Naive thymus-derived CD8-positive, alpha-beta T cell (primary cell): ENCODE measurements at regions not wholly inside any gene's neighbourhood (a gene's known extent, or its start where the extent isn't known, plus 50 kb on each side); places are given as distances from the start of the nearest gene placed in this dataset.
"Not testable (repeated sequence)": the region's sequence is repeated elsewhere in the genome, so short reads cannot be mapped to it uniquely, and the experiment has no call there.

ENCODE experiments used
- ATAC-seq, 2 donors: fragments of 150-1000 bp; cut with Tn5 transposase in 1 of 2; sonication (Bioruptor Pico), chemical (Tn5 transposase) in 1 of 2; 1 replicate in 1 of 2; 2 replicates in 1 of 2; pipeline ENCODE4 v1.10.0; 2021; ENCODE audit warnings: mild to moderate bottlenecking in 2 of 2, moderate library complexity in 2 of 2
- POLR2A ChIA-PET: fragments of 350-600 bp; sonication (Branson Sonifier 250); formaldehyde crosslinking; loops from one replicate; lab custom pipeline; 2021; ENCODE audit warnings: antibody characterized with exemption; lab: Charles Lee
- DNase-seq, 10 donors: peaks; one replicate each; pipeline versions ENCODE4 v3.0.0 to v3.0.0-alpha.2; 2020 to 2022
- H3K27ac Mint-ChIP-seq, 10 donors: one replicate each; pipeline ENCODE4 v1.8.0; 2020 to 2022; ENCODE audit warnings: mild to moderate bottlenecking in 10 of 10, mixed read lengths in 10 of 10, moderate library complexity in 4 of 10, inconsistent platforms in 1 of 10
- H3K27me3 Mint-ChIP-seq, 5 donors: one replicate each; pipeline ENCODE4 v1.8.0; 2021 to 2022; ENCODE audit warnings: mixed read lengths in 5 of 5
- H3K36me3 Mint-ChIP-seq, 3 donors: one replicate each; pipeline ENCODE4 v1.8.0; 2020 to 2022; ENCODE audit warnings: mixed read lengths in 3 of 3, mild to moderate bottlenecking in 2 of 3, inconsistent platforms in 1 of 3
- H3K4me1 Mint-ChIP-seq, 4 donors: one replicate each; pipeline ENCODE4 v1.8.0; 2021 to 2022; ENCODE audit warnings: mixed read lengths in 4 of 4
- H3K4me3 Mint-ChIP-seq, 10 donors: one replicate each; pipeline ENCODE4 v1.8.0; 2020 to 2022; ENCODE audit warnings: mild to moderate bottlenecking in 10 of 10, mixed read lengths in 10 of 10, moderate library complexity in 6 of 10, inconsistent platforms in 1 of 10
- H3K9me3 Mint-ChIP-seq, 9 donors: one replicate each; pipeline ENCODE4 v1.8.0; 2020 to 2022; ENCODE audit warnings: mixed read lengths in 9 of 9, mild to moderate bottlenecking in 3 of 9, inconsistent platforms in 1 of 9, moderate library complexity in 1 of 9

- H3K36me3 Mint-ChIP-seq, result peaks cover 0 to 6% (median 0%) of the 10 kb centered on the region in 3 donors
- H3K27ac Mint-ChIP-seq, result no peak overlapping the region
- peaks cover 0 to 8% (median 0%) of the 10 kb centered on the region in 9 donors for H3K9me3 Mint-ChIP-seq
- H3K4me3 Mint-ChIP-seq, result no peak overlapping the region
- H3K27me3 Mint-ChIP-seq, result peaks cover 14 to 52% (median 31%) of the 10 kb centered on the region in 5 donors
- POLR2A ChIA-PET, result no interaction called here
- no peak for ATAC-seq
- DNase-seq, result no peak
- no peaks in the 10 kb centered on the region for H3K4me1 Mint-ChIP-seq
Observed at GRCh38 chr12:113559466-113559865, 87.8 kb upstream of the LHX5 start.

DNA sequence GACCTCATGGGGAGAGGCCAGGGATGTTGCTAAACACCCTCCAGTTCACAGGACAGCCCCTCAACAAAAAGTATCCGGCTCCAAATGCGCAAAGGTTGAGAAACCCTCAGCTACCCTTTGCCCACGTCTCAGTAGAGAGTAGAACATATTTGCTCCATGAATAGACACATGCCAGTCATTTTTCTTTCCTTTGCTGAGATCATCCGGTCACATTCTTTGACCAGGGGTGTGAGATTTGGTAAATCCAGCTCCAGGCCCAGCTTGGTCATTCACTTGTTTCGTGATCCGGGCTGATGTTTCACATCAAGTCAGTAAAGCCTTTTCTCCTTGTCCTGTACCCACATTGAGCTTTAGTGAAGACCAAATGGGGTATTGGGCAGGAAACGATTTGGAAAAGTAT, 83.6 kb upstream of the LHX5 start:
- DNase-seq (no peak), ATAC-seq (no peak)
- Mint-ChIP-seq H3K36me3 (peaks cover 0 to 6% (median 0%) of the 10 kb centered on the region in 3 donors), H3K4me1 (no peaks in the 10 kb centered on the region), H3K4me3 (no peak overlapping the region), H3K27ac (no peak overlapping the region), H3K9me3 (peaks cover 0 to 21% (median 8%) of the 10 kb centered on the region in 9 donors), H3K27me3 (peaks cover 10 to 57% (median 27%) of the 10 kb centered on the region in 5 donors)
- POLR2A ChIA-PET, result no interaction called here

GRCh38 chr12:113552760-113553159, 81.1 kb upstream of the LHX5 start:
- Mint-ChIP-seq H3K36me3 (peaks cover 0 to 15% (median 0%) of the 10 kb centered on the region in 3 donors), H3K4me1 (no peaks in the 10 kb centered on the region), H3K4me3 (no peak overlapping the region), H3K27me3 (peaks cover 11 to 56% (median 25%) of the 10 kb centered on the region in 5 donors), H3K27ac (no peak overlapping the region), H3K9me3 (peaks cover 3 to 42% (median 14%) of the 10 kb centered on the region in 9 donors)
- no peak for ATAC-seq
- POLR2A ChIA-PET, result no interaction called here
- no peak for DNase-seq

DNA sequence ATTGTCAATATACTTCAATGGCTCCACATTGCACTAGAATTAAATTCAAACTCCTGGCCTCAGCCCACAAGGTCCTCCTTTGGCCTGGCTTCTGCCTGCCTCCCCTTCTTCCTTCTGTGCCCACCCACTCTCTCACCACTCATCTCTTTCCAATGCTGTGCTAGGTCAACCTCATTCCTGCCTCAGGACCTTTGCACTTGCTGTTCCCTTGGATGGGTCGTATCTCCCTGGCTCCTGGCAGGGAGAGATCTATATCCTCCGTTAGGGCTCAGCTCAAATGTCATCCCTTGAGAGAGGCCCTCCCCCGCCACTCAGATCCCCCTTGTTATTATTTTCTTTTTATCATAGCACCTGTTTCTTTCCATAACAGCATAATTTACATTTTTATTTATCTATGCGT, 79.9 kb upstream of the LHX5 start:
- DNase-seq, result no peak
- Mint-ChIP-seq H3K27ac (no peak overlapping the region), H3K27me3 (peaks cover 16 to 58% (median 32%) of the 10 kb centered on the region in 5 donors), H3K9me3 (peaks cover 3 to 45% (median 14%) of the 10 kb centered on the region in 9 donors), H3K4me3 (no peak overlapping the region), H3K4me1 (no peaks in the 10 kb centered on the region), H3K36me3 (peaks cover 0 to 15% (median 0%) of the 10 kb centered on the region in 3 donors)
- ATAC-seq, result no peak
- POLR2A ChIA-PET, result no interaction called here

DNA sequence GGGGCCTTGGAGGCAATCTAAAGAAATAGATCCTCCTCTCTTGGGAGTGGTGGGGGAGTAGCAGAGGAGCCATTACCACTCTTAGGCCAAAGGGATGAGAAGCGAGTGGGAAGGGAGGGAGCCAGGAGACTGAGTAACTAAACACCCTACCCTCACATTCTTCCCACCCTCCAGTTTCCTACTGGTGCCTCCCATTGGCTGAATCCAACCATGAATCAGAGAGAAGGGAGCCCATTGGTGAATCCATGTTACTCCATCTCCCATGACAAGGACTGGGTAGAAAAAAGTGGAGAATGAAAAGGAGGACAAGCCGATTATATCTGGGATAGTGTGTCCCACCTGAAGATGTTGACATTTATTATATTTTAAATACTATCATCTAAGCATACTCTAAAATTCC, 76.8 kb upstream of the LHX5 start:
- Mint-ChIP-seq H3K4me3 (no peak overlapping the region), H3K36me3 (peaks cover 0 to 8% (median 0%) of the 10 kb centered on the region in 3 donors), H3K9me3 (peaks cover 3 to 55% (median 14%) of the 10 kb centered on the region in 9 donors), H3K27me3 (peaks cover 13 to 73% (median 28%) of the 10 kb centered on the region in 5 donors), H3K4me1 (no peaks in the 10 kb centered on the region), H3K27ac (no peak overlapping the region)
- ATAC-seq (no peak), DNase-seq (no peak)
- POLR2A ChIA-PET, result no interaction called here

DNA sequence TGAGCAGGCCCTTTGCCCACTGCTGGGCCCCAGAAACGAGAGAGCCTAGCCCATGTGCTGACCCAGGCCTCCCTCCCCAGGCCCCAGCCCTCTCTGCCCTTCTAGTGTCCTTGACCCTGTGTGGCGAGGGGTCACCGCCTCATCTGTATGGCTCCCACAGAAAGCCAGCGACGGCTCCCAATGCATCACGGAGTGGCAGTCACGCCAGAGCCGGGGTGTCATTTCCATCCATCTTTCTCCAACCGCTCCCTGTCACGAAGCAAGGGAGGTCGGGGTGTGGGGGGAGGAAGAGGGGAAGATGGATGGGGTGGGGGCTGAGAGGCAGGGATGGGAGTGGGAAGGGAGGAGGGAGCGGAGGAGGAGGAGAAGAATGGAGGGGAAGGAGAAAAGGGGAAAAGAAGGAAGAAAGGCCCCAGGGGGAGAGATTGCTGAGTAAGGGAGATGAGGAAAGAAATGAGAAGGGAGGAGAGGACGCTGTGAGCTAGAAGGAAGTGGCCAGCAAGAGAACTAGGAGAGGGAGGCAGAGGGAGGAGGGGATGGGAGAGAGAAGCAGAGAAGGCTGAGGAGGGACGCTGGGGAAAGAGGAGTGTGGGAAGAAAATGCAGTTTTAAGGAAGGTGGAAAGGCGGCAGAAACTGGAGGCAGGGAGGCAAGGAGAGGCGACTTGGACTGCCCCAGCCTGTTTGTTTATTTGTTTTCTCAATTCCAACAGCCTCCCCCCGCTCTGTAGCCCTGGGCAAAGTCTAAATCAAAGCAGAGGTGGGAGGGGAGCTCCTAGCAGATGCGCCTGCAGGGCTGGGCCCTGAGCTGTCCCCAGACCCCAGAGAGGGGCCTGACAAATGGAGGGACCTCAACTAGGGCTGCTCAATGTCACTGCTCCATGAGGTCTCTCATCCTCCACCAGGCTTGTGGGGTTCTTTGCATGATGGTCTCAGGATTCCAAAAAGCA, 75.5 kb upstream of the LHX5 start:
- Mint-ChIP-seq H3K36me3 (peaks cover 0 to 8% (median 0%) of the 10 kb centered on the region in 3 donors), H3K27me3 (peaks cover 16 to 60% (median 23%) of the 10 kb centered on the region in 5 donors), H3K4me3 (no peak overlapping the region), H3K4me1 (no peaks in the 10 kb centered on the region), H3K27ac (no peak overlapping the region), H3K9me3 (peaks cover 3 to 54% (median 13%) of the 10 kb centered on the region in 9 donors)
- no peak for ATAC-seq
- POLR2A ChIA-PET, result no interaction called here
- no peak for DNase-seq

DNA sequence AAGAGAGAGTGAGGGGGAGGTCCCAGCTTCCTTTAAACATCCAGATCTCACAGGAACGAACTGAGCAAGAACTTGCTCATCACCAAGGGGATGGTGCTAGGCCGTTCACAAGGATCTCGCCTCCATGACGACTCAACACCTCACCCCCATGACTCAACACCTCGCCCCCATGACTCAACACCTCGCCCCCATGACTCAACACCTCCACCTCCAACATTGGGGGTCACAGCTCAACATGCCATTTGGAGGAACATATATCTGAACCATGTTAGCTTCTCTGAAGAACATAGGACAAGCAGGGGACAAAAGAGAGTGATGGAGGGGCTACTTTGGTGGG, 66.0 kb upstream of the LHX5 start:
- H3K36me3 Mint-ChIP-seq, result peaks cover 0 to 9% (median 0%) of the 10 kb centered on the region in 3 donors
- peaks cover 0 to 25% (median 16%) of the 10 kb centered on the region in 9 donors for H3K9me3 Mint-ChIP-seq
- no peak overlapping the region for H3K27ac Mint-ChIP-seq
- no peak for DNase-seq
- no peak for ATAC-seq
- POLR2A ChIA-PET, result no interaction called here
- peaks cover 13 to 48% (median 39%) of the 10 kb centered on the region in 5 donors for H3K27me3 Mint-ChIP-seq
- no peaks in the 10 kb centered on the region for H3K4me1 Mint-ChIP-seq
- H3K4me3 Mint-ChIP-seq, result no peak overlapping the region

DNA sequence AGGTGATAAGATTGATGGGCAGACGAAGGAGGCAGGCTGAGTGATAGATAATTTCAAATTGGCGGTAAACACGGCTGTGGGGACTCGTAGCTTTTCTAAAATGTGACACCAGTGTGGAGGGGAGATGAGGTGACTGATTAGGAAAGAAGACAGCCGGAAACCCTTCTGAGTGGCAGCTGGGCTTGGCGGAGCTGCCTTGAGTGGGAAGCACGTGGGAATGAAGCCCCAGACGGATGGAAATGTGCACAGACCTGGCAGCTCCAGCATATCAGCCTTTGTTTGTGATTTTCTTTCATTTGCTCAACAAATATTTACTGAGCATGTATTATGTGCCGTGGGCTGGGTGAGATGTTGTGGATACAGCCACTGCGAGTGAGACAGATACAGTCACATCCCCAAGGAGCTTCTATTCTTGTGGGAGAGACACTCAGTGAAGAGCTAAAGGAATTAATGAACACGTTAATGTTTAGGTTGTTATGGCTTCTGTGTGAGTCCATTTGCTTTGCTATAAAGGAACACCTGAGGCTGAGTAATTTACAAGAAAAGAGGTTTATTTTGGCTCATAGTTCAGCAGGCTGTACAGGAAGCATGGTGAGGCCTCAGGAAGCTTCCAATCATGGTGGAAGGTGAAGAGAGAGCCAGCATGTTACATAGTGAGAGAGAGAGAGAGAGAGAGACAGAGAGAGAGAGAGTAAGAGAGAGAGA, 65.5 kb upstream of the LHX5 start:
- Mint-ChIP-seq H3K36me3 (peaks cover 0 to 9% (median 0%) of the 10 kb centered on the region in 3 donors), H3K4me1 (no peaks in the 10 kb centered on the region), H3K4me3 (no peak overlapping the region), H3K27ac (no peak overlapping the region), H3K9me3 (peaks cover 0 to 25% (median 16%) of the 10 kb centered on the region in 9 donors), H3K27me3 (peaks cover 12 to 49% (median 38%) of the 10 kb centered on the region in 5 donors)
- POLR2A ChIA-PET, result no interaction called here
- ATAC-seq (no peak), DNase-seq (no peak)

GRCh38 chr12:113535100-113535499, 63.4 kb upstream of the LHX5 start:
- no peak for ATAC-seq
- no peak for DNase-seq
- no peaks in the 10 kb centered on the region for H3K4me1 Mint-ChIP-seq
- POLR2A ChIA-PET, result no interaction called here
- peaks cover 0 to 3% (median 0%) of the 10 kb centered on the region in 3 donors for H3K36me3 Mint-ChIP-seq
- peaks cover 0 to 25% (median 12%) of the 10 kb centered on the region in 9 donors for H3K9me3 Mint-ChIP-seq
- H3K27me3 Mint-ChIP-seq, result peaks cover 9 to 53% (median 29%) of the 10 kb centered on the region in 5 donors
- no peak overlapping the region for H3K4me3 Mint-ChIP-seq
- no peak overlapping the region for H3K27ac Mint-ChIP-seq

DNA sequence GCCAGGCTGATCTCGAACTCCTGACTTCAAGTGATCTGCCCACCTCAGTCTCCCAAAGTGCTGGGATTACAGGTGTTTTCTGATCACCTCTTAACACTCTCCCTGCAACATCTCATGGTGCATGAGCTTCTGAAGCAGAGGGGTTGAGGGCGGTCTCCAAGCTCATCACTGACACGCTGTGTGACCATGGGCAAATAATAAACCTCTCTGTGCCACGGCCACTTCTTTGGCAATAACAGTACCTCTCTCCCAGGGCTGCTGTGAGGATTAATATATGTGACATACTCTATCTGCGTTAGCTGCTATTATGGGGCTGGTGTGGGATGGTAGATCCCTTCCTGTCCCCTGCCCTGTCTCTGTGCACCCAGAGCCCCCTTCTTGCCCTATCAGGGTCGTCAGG, 62.9 kb upstream of the LHX5 start:
- Mint-ChIP-seq H3K36me3 (no peaks in the 10 kb centered on the region), H3K4me3 (no peak overlapping the region), H3K27me3 (peaks cover 9 to 59% (median 31%) of the 10 kb centered on the region in 5 donors), H3K4me1 (no peaks in the 10 kb centered on the region), H3K9me3 (peaks cover 0 to 25% (median 12%) of the 10 kb centered on the region in 9 donors), H3K27ac (no peak overlapping the region)
- ATAC-seq, result no peak
- DNase-seq, result no peak
- POLR2A ChIA-PET, result no interaction called here

DNA sequence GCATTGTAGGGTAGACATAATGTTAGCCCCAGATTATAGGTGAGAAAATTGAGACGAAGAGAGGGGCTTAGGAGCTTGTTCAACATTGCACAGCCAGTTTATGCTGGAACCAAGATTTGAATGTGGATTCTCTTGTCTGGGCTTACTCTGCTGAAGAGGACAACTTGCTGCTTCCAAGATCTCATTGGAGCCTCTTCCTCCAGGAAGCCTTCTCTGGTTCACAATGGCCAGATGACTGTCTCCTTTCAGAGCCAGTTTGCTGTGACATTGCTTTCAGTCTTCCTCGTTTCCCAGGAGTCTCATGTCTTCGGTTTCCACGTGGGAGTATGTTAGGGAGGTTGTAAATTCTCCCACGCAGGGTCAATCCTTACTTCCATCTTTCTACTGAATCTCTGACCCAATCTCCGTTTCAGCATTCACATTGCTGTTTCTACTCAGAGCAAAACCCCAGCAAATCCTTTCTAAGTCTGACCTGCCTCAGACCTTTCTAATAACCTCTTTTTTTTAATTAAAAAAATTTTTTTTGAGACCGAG, 62.2 kb upstream of the LHX5 start:
- POLR2A ChIA-PET, result no interaction called here
- peaks cover 9 to 64% (median 35%) of the 10 kb centered on the region in 5 donors for H3K27me3 Mint-ChIP-seq
- no peak overlapping the region for H3K4me3 Mint-ChIP-seq
- H3K36me3 Mint-ChIP-seq, result no peaks in the 10 kb centered on the region
- H3K27ac Mint-ChIP-seq, result no peak overlapping the region
- no peaks in the 10 kb centered on the region for H3K4me1 Mint-ChIP-seq
- no peak for ATAC-seq
- H3K9me3 Mint-ChIP-seq, result peaks cover 0 to 23% (median 11%) of the 10 kb centered on the region in 9 donors
- DNase-seq, result no peak

GRCh38 chr12:113532292-113532691, 60.6 kb upstream of the LHX5 start:
- POLR2A ChIA-PET, result no interaction called here
- Mint-ChIP-seq H3K9me3 (peaks cover 0 to 8% (median 4%) of the 10 kb centered on the region in 9 donors), H3K36me3 (no peaks in the 10 kb centered on the region), H3K27me3 (peaks cover 13 to 66% (median 35%) of the 10 kb centered on the region in 5 donors), H3K4me3 (no peak overlapping the region), H3K4me1 (no peaks in the 10 kb centered on the region), H3K27ac (no peak overlapping the region)
- DNase-seq, result no peak
- no peak for ATAC-seq

DNA sequence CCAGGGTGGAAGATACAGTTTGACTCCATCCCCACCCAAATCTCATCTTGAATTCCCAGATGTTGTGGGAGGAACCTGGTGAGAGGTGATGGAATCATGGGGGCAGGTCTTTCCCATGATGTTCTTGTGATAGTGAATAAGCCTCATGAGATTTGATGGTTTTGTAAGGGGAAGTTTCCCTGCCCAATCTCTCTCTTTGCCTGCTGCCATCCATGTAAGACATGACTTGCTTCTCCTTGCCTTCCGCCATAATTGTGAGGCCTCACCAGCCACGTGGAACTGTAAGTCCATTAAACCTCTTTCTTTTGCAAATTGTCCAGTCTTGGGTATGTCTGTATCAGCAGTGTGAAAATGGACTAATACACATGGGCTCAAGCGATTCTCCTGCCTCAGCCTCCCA, 59.4 kb upstream of the LHX5 start:
- peaks cover 15 to 78% (median 37%) of the 10 kb centered on the region in 5 donors for H3K27me3 Mint-ChIP-seq
- DNase-seq, H3K4me1 Mint-ChIP-seq, POLR2A ChIA-PET, ATAC-seq, H3K27ac Mint-ChIP-seq, H3K36me3 Mint-ChIP-seq, H3K9me3 Mint-ChIP-seq, H3K4me3 Mint-ChIP-seq: not testable (repeated sequence)
